Upper lobe of left lung (tissue), 6 donors: ENCODE measurements at regions not wholly inside any gene's neighbourhood (a gene's known extent, or its start where the extent isn't known, plus 50 kb on each side); places are given as distances from the start of the nearest gene placed in this dataset.

Experiments used
- ATAC-seq, 2 donors: fragments of 200-7000 bp; cut with Tn5 transposase; one replicate each; pipeline ENCODE4 v1.9.1; 2022; ENCODE audit warnings: mild to moderate bottlenecking in 2 of 2, moderate library complexity in 2 of 2; ENCODE audit not compliant: low FRiP score in 2 of 2
- DNase-seq, 2 donors: peaks; one replicate each; pipeline ENCODE4 v3.0.0-alpha.2; 2019 to 2020
- H3K27ac ChIP-seq, 4 donors: fragments of 200-600 bp; sonication (generic); one replicate each; pipeline ENCODE4 v1.5.1; 2016 to 2019
- H3K27me3 ChIP-seq, 4 donors: fragments of 200-600 bp; sonication (generic); one replicate each; pipeline ENCODE4 v1.5.1; 2017 to 2019
- H3K36me3 ChIP-seq, 4 donors: fragments of 200-600 bp; sonication (generic); one replicate each; pipeline ENCODE4 v1.5.1; 2016 to 2019
- H3K4me1 ChIP-seq, 4 donors: fragments of 200-600 bp; sonication (generic); one replicate each; pipeline ENCODE4 v1.5.1; 2018 to 2019
- H3K4me3 ChIP-seq, 4 donors: fragments of 200-600 bp; sonication (generic); one replicate each; pipeline ENCODE4 v1.5.1; 2017 to 2019; ENCODE audit warnings: mild to moderate bottlenecking in 2 of 4, moderate library complexity in 1 of 4
- H3K9me3 ChIP-seq, 4 donors: fragments of 200-600 bp; sonication (generic); one replicate each; pipeline ENCODE4 v1.5.1; 2018 to 2019
- CTCF ChIP-seq, 6 experiments: fragments of 450-650 bp in 4 of 6; fragments of 200-600 bp in 2 of 6; sonication (generic) in 2 of 6; IDR thresholded peaks; one replicate each; pipeline ENCODE4 v1.5.1; 2016 to 2019; ENCODE audit warnings: antibody characterized with exemption in 6 of 6
- EP300 ChIP-seq, 4 donors: sonication (generic); formaldehyde crosslinking; IDR thresholded peaks; one replicate each; pipeline ENCODE4 v1.5.1; 2017; ENCODE audit warnings: antibody characterized with exemption in 4 of 4, control low read depth in 2 of 4
- POLR2A ChIP-seq, 4 donors: fragments of 450-650 bp; IDR thresholded peaks; one replicate each; pipeline ENCODE4 v1.5.1; 2016 to 2017; ENCODE audit warnings: antibody characterized with exemption in 4 of 4, mild to moderate bottlenecking in 2 of 4
- POLR2AphosphoS5 ChIP-seq, 2 donors: sonication (generic); formaldehyde crosslinking; IDR thresholded peaks; one replicate each; pipeline ENCODE4 v1.5.1; 2017; ENCODE audit warnings: antibody characterized with exemption in 2 of 2
- WGBS, 2 donors: methylation state at CpG; one replicate each; pipeline ENCODE4 v1.1.5; 2017 to 2018; 5-methylcytosine and 5-hydroxymethylcytosine counted together
- donor health status: DM: no; HTN: no; CAD: no; lungs with moderate emphysema.
- donor health status: DM: no; HTN: yes; CAD: no; lungs with severe emphysema.

- H3K4me1 ChIP-seq, result no peaks in the 10 kb centered on the region
- no peaks in the 10 kb centered on the region for H3K36me3 ChIP-seq
- H3K27me3 ChIP-seq, result no peaks in the 10 kb centered on the region
- no peak for TF ChIP-seq POLR2AphosphoS5 (IDR thresholded peaks at IDR 0.05)
- no peak for TF ChIP-seq POLR2A (IDR thresholded peaks at IDR 0.05)
- TF ChIP-seq EP300 (IDR thresholded peaks at IDR 0.05), result no peak
- no peak for TF ChIP-seq CTCF (IDR thresholded peaks at IDR 0.05)
- DNase-seq (no peak), ATAC-seq (no peak)
- H3K27ac ChIP-seq, result no peak overlapping the region
- no peaks in the 10 kb centered on the region for H3K9me3 ChIP-seq
- WGBS, 2 donors, result 53 to 65% methylated on average over 3 of the region's 3 CpGs
- H3K4me3 ChIP-seq, result no peak overlapping the region
Observed at GRCh38 chr6:17225767-17226630, 55.2 kb upstream of the RBM24 start.

- WGBS, 2 donors, result 69 to 78% methylated on average over 2 of the region's 2 CpGs
- H3K27ac ChIP-seq, result no peak overlapping the region
- no peaks in the 10 kb centered on the region for H3K4me1 ChIP-seq
- H3K27me3 ChIP-seq, result no peaks in the 10 kb centered on the region
- DNase-seq, result no peak
- H3K36me3 ChIP-seq, result no peaks in the 10 kb centered on the region
- no peak overlapping the region for H3K4me3 ChIP-seq
- H3K9me3 ChIP-seq, result no peaks in the 10 kb centered on the region
- no peak for TF ChIP-seq POLR2A (IDR thresholded peaks at IDR 0.05)
- TF ChIP-seq POLR2AphosphoS5 (IDR thresholded peaks at IDR 0.05), result no peak
- no peak for TF ChIP-seq CTCF (IDR thresholded peaks at IDR 0.05)
- TF ChIP-seq EP300 (IDR thresholded peaks at IDR 0.05), result no peak
- no peak for ATAC-seq
Observed at GRCh38 chr6:17226786-17227233, 54.4 kb upstream of the RBM24 start.

- no peaks in the 10 kb centered on the region for H3K36me3 ChIP-seq
- H3K9me3 ChIP-seq, result no peaks in the 10 kb centered on the region
- no peak overlapping the region for H3K27ac ChIP-seq
- DNase-seq, result no peak
- no peaks in the 10 kb centered on the region for H3K27me3 ChIP-seq
- no peak for ATAC-seq
- WGBS, 2 donors, result 86 to 88% methylated on average over 4 of the region's 4 CpGs
- TF ChIP-seq CTCF (IDR thresholded peaks at IDR 0.05) (no peak), EP300 (IDR thresholded peaks at IDR 0.05) (no peak), POLR2A (IDR thresholded peaks at IDR 0.05) (no peak), POLR2AphosphoS5 (IDR thresholded peaks at IDR 0.05) (no peak)
- no peak overlapping the region for H3K4me3 ChIP-seq
- H3K4me1 ChIP-seq, result no peaks in the 10 kb centered on the region
Observed at GRCh38 chr6:17227403-17227802, 53.8 kb upstream of the RBM24 start.
